ENCODE measurements at regions not wholly inside any gene's neighbourhood (a gene's known extent, or its start where the extent isn't known, plus 50 kb on each side); places are given as distances from the start of the nearest gene placed in this dataset.

- TF ChIP-seq, protein P1, sequence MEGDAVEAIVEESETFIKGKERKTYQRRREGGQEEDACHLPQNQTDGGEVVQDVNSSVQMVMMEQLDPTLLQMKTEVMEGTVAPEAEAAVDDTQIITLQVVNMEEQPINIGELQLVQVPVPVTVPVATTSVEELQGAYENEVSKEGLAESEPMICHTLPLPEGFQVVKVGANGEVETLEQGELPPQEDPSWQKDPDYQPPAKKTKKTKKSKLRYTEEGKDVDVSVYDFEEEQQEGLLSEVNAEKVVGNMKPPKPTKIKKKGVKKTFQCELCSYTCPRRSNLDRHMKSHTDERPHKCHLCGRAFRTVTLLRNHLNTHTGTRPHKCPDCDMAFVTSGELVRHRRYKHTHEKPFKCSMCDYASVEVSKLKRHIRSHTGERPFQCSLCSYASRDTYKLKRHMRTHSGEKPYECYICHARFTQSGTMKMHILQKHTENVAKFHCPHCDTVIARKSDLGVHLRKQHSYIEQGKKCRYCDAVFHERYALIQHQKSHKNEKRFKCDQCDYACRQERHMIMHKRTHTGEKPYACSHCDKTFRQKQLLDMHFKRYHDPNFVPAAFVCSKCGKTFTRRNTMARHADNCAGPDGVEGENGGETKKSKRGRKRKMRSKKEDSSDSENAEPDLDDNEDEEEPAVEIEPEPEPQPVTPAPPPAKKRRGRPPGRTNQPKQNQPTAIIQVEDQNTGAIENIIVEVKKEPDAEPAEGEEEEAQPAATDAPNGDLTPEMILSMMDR (IDR thresholded peaks at IDR 0.05) = no peak
- TF ChIP-seq POLR2A (IDR thresholded peaks at IDR 0.05; ENCODE audit: low read depth) = no peak
These were observed 426.9 kb downstream of the CCSER2 start for GRCh38 chr10:84755311-84755710.
